H1 (cell line): ENCODE measurements at regions not wholly inside any gene's neighbourhood (a gene's known extent, or its start where the extent isn't known, plus 50 kb on each side); places are given as distances from the start of the nearest gene placed in this dataset.
"Not testable (repeated sequence)": the region's sequence is repeated elsewhere in the genome, so short reads cannot be mapped to it uniquely, and the experiment has no call there.

ENCODE experiments used
- CTCF ChIA-PET: fragments of 300-600 bp; sonication (Branson Sonifier 250); formaldehyde crosslinking; loops from one replicate; lab custom pipeline; 2021; ENCODE audit not compliant: partially characterized antibody; lab: Charles Lee
- POLR2A ChIA-PET: fragments of 300-600 bp; sonication (Branson Sonifier 250); formaldehyde crosslinking; loops from one replicate; lab custom pipeline; 2021; ENCODE audit warnings: inconsistent platforms; ENCODE audit not compliant: partially characterized antibody; lab: Charles Lee
- DNase-seq, 2 experiments: peaks; one replicate each; pipeline versions ENCODE4 v3.0.0 to v3.0.0-alpha.2; 2010 to 2022; ENCODE audit warnings: low spot score in 2 of 2, low read depth in 1 of 2, mixed read lengths in 1 of 2
- FAIRE-seq: peaks from 2 replicates; lab custom pipeline; 2011; peaks lifted over from hg19 to GRCh38; lab: Jason Lieb, UNC
- H2AFZ ChIP-seq: 2 replicates; pipeline ENCODE4 v1.8.1; 2012; ENCODE audit warnings: low read length, inconsistent platforms
- H2AK5ac ChIP-seq: 2 replicates; pipeline ENCODE4 v1.6.1; 2013; ENCODE audit warnings: low read depth, low read length
- H2BK120ac ChIP-seq: replicated peaks from 2 replicates; pipeline ENCODE3; 2013; ENCODE audit warnings: low read depth, low read length, inconsistent platforms
- H2BK12ac ChIP-seq: 2 replicates; pipeline ENCODE4 v1.6.1; 2013; ENCODE audit warnings: low read depth, low read length
- H2BK15ac ChIP-seq: 2 replicates; pipeline ENCODE4 v1.6.1; 2013; ENCODE audit warnings: low read length
- H2BK20ac ChIP-seq: 2 replicates; pipeline ENCODE4 v1.6.1; 2013; ENCODE audit warnings: low read length
- H2BK5ac ChIP-seq: 2 replicates; pipeline ENCODE4 v1.6.1; 2013; ENCODE audit warnings: low read depth, low read length
- H3K14ac ChIP-seq: 2 replicates; pipeline ENCODE4 v1.6.1; 2013; ENCODE audit warnings: inconsistent platforms; ENCODE audit not compliant: insufficient read length
- H3K18ac ChIP-seq: 2 replicates; pipeline ENCODE4 v1.6.1; 2013; ENCODE audit warnings: low read length; ENCODE audit errors: extremely low read depth
- H3K23ac ChIP-seq: 2 replicates; pipeline ENCODE4 v1.6.1; 2013; ENCODE audit warnings: inconsistent platforms; ENCODE audit not compliant: insufficient read length
- H3K23me2 ChIP-seq: 2 replicates; pipeline ENCODE4 v1.6.1; 2013; ENCODE audit warnings: low read depth, low read length
- H3K27ac ChIP-seq: 2 replicates; pipeline ENCODE4 v1.6.1; 2011; ENCODE audit warnings: low read depth, low read length, inconsistent platforms
- H3K27me3 ChIP-seq, 4 experiments: replicated peaks in 1 of 4; 1 replicate in 1 of 4; 2 replicates in 3 of 4; pipeline versions ENCODE4 v1.6.1 to v1.8.1; 2011 to 2013; ENCODE audit warnings: low read length in 3 of 4, mild to moderate bottlenecking in 3 of 4, inconsistent platforms in 2 of 4, mixed read lengths in 2 of 4, moderate library complexity in 1 of 4; ENCODE audit not compliant: control insufficient read depth in 3 of 4, insufficient read depth in 3 of 4; ENCODE audit errors: extremely low read depth in 1 of 4
- H3K36me3 ChIP-seq, 4 experiments: 2 replicates each; pipeline versions ENCODE4 v1.6.1 to v1.8.1; 2011 to 2013; ENCODE audit warnings: mild to moderate bottlenecking in 4 of 4, low read length in 3 of 4, moderate library complexity in 2 of 4, control low read depth in 1 of 4, inconsistent platforms in 1 of 4; ENCODE audit not compliant: insufficient read depth in 4 of 4, control insufficient read depth in 2 of 4
- H3K4ac ChIP-seq: replicated peaks from 2 replicates; pipeline ENCODE3; 2013; ENCODE audit warnings: low read length, low read depth, mixed read lengths, inconsistent platforms; ENCODE audit not compliant: insufficient read length
- H3K4me1 ChIP-seq, 4 experiments: replicated peaks in 1 of 4; 1 replicate in 1 of 4; 2 replicates in 3 of 4; pipeline versions ENCODE4 v1.6.1 to v1.8.1; 2011 to 2013; ENCODE audit warnings: low read length in 3 of 4, inconsistent platforms in 2 of 4, mixed read lengths in 1 of 4; ENCODE audit not compliant: insufficient read depth in 4 of 4, control insufficient read depth in 3 of 4
- H3K4me2 ChIP-seq, 2 experiments: 2 replicates each; pipeline versions ENCODE4 v1.6.1 to v1.8.1; 2011 to 2013; ENCODE audit warnings: low read depth in 2 of 2, low read length in 2 of 2, control low read depth in 1 of 2, inconsistent platforms in 1 of 2, mild to moderate bottlenecking in 1 of 2; ENCODE audit not compliant: insufficient read depth in 1 of 2
- H3K4me3 ChIP-seq, 4 experiments: fragments of 200-600, 300-600 bp in 1 of 4; sonication (generic), shearing (Covaris generic), sonication (Bioruptor Twin) in 1 of 4; 2 replicates each; pipeline versions ENCODE4 v1.5.1 to v1.8.1; 2011 to 2016; ENCODE audit warnings: low read length in 4 of 4, low read depth in 3 of 4, control low read depth in 2 of 4, inconsistent platforms in 2 of 4, mild to moderate bottlenecking in 2 of 4, mixed read lengths in 1 of 4, moderate library complexity in 1 of 4; ENCODE audit not compliant: insufficient read depth in 2 of 4; ENCODE audit errors: extremely low read depth in 1 of 4
- H3K56ac ChIP-seq: replicated peaks from 2 replicates; pipeline ENCODE3; 2013; ENCODE audit warnings: low read depth, mild to moderate bottlenecking, mixed read lengths, low read length, inconsistent platforms; ENCODE audit not compliant: insufficient read length
- H3K79me1 ChIP-seq: 2 replicates; pipeline ENCODE4 v1.6.1; 2013; ENCODE audit warnings: low read depth, low read length, control low read depth
- H3K79me2 ChIP-seq, 2 experiments: 2 replicates each; pipeline versions ENCODE4 v1.6.1 to v1.8.1; 2012 to 2013; ENCODE audit warnings: low read length in 2 of 2, mild to moderate bottlenecking in 2 of 2, inconsistent platforms in 1 of 2; ENCODE audit not compliant: insufficient read depth in 2 of 2, control insufficient read depth in 1 of 2
- H3K9ac ChIP-seq, 4 experiments: replicated peaks in 1 of 4; 1 replicate in 1 of 4; 2 replicates in 3 of 4; pipeline versions ENCODE4 v1.6.1 to v1.8.1; 2011 to 2013; ENCODE audit warnings: low read depth in 3 of 4, low read length in 3 of 4, control low read depth in 2 of 4, mild to moderate bottlenecking in 2 of 4, moderate library complexity in 2 of 4, inconsistent platforms in 1 of 4; ENCODE audit errors: extremely low read depth in 1 of 4
- H3K9me3 ChIP-seq, 2 experiments: 2 replicates each; pipeline versions ENCODE4 v1.6.1 to v1.8.1; 2012 to 2013; ENCODE audit warnings: mild to moderate bottlenecking in 2 of 2, moderate library complexity in 2 of 2, control low read depth in 1 of 2, inconsistent platforms in 1 of 2, low read depth in 1 of 2, low read length in 1 of 2, mixed read lengths in 1 of 2; ENCODE audit not compliant: insufficient read depth in 2 of 2
- H4K20me1 ChIP-seq, 2 experiments: replicated peaks in 1 of 2; 2 replicates each; pipeline versions ENCODE3 to v1.8.1; 2011 to 2013; ENCODE audit warnings: inconsistent platforms in 2 of 2, low read length in 2 of 2, mild to moderate bottlenecking in 1 of 2; ENCODE audit not compliant: insufficient read depth in 2 of 2, control insufficient read depth in 1 of 2
- H4K5ac ChIP-seq: 2 replicates; pipeline ENCODE4 v1.6.1; 2013; ENCODE audit warnings: low read length, low read depth, mixed read lengths, inconsistent platforms; ENCODE audit not compliant: insufficient read length
- H4K8ac ChIP-seq: 2 replicates; pipeline ENCODE4 v1.8.0; 2013; ENCODE audit warnings: mild to moderate bottlenecking, moderate library complexity, low read length, inconsistent platforms; ENCODE audit not compliant: insufficient read depth; ENCODE audit errors: extremely low read depth
- H4K91ac ChIP-seq: replicated peaks from 2 replicates; pipeline ENCODE3; 2013; ENCODE audit warnings: low read length, mixed read lengths, inconsistent platforms; ENCODE audit not compliant: insufficient read length
- WGBS, 2 experiments: shearing (Covaris generic) in 1 of 2; methylation state at CpG; one replicate each; pipeline versions ENCODE4 v1.1.6 to v1.1.7; 2013 to 2015; ENCODE audit warnings: low lambda C conversion rate in 2 of 2, mixed read lengths in 2 of 2, inconsistent platforms in 1 of 2, low coverage in 1 of 2, missing lambda C conversion rate in 1 of 2; ENCODE audit not compliant: insufficient replicate concordance in 2 of 2, insufficient coverage in 1 of 2, insufficient read length in 1 of 2; ENCODE audit errors: extremely low coverage in 1 of 2, missing lambda C conversion rate in 1 of 2; 5-methylcytosine and 5-hydroxymethylcytosine counted together

DNA sequence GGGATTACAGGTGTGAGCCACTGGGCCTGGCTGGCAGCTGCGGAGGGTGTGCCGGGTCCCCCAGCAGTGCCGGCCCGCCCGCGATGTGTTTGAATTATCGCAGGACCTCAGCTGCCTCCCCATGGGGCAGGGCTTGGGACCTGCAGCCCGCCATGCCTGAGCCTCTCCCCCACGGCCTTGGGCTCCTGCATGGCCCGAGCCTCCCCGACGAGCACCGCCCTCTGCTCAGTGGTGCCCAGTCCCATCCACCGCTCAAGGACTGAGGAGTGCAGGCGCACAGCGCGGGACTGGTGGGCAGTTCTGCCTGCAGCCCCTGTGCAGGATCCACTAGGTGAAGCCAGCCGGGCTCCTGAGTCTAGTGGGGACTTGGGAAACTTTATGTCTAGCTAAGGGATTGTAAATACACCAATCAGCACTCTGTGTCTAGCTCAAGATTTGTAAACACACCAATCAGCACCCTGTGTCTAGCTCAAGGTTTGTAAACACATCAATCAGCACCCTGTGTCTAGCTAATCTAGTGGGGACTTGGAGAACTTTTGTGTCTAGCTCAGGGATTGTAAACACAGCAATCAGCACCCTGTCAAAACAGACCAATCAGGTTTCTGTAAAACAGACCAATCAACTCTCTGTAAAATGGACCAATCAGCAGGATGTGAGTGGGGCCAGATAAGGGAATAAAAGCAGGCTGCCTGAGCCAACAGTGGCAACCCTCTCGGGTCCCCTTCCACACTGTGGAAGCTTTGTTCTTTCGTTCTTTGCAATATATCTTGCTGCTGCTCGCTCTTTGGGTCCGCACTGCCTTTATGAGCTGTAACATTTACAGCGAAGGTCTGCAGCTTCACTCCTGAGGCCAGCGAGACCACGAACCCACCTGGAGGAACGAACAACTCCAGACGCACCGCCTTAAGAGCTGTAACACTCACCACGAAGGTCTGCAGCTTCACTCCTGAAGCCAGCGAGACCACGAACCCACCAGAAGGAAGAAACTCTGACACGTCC, 287.8 kb downstream of the ALG10 start:
- POLR2A ChIA-PET, H2BK20ac ChIP-seq, DNase-seq, H3K27ac ChIP-seq, H3K4me2 ChIP-seq, H3K27me3 ChIP-seq, H3K4me3 ChIP-seq, H3K79me2 ChIP-seq, H3K4me1 ChIP-seq, H3K36me3 ChIP-seq, H2BK5ac ChIP-seq, H4K8ac ChIP-seq, H2BK15ac ChIP-seq, H3K23me2 ChIP-seq, H3K9ac ChIP-seq, H3K79me1 ChIP-seq, H4K91ac ChIP-seq, H3K18ac ChIP-seq, FAIRE-seq, H4K5ac ChIP-seq, H2AFZ ChIP-seq, H3K23ac ChIP-seq, H3K14ac ChIP-seq, H4K20me1 ChIP-seq, H2BK12ac ChIP-seq, CTCF ChIA-PET, H2AK5ac ChIP-seq, H3K4ac ChIP-seq, H3K56ac ChIP-seq, H2BK120ac ChIP-seq: not testable (repeated sequence)
- 86% methylated on average over 26 of the region's 32 CpGs; no CpG with 5 or more reads in 1 of the 2 experiments for WGBS, 2 experiments
- peaks cover 66 to 99% of the 10 kb centered on the region in 2 experiments for H3K9me3 ChIP-seq
